A549 (cell line): ENCODE measurements at regions not wholly inside any gene's neighbourhood (a gene's known extent, or its start where the extent isn't known, plus 50 kb on each side); places are given as distances from the start of the nearest gene placed in this dataset.
"Not testable (repeated sequence)": the region's sequence is repeated elsewhere in the genome, so short reads cannot be mapped to it uniquely, and the experiment has no call there.

Experiments
- ATAC-seq, 2 experiments: fragments of 200-7000 bp in 1 of 2; fragments of >200 bp in 1 of 2; cut with Nextera tagmentation in 1 of 2; cut with Tn5 transposase in 1 of 2; 3 replicates each; pipeline versions ENCODE4 v1.8.0 to v1.9.1; 2018 to 2020; ENCODE audit warnings: mild to moderate bottlenecking in 1 of 2, moderate library complexity in 1 of 2
- CTCF ChIA-PET: fragments of 300-600 bp; sonication (Branson Sonifier 250); formaldehyde crosslinking; extraction: SDS; loops from one replicate; lab custom pipeline; 2021; ENCODE audit warnings: antibody characterized with exemption, inconsistent platforms; lab: Yijun Ruan, JAX
- POLR2A ChIA-PET: fragments of 350-600 bp; formaldehyde crosslinking; extraction: SDS; loops from one replicate; lab custom pipeline; 2021; ENCODE audit warnings: antibody characterized with exemption, inconsistent platforms; lab: Yijun Ruan, JAX
- DNase-seq, 2 experiments: peaks; one replicate each; pipeline versions ENCODE4 v3.0.0 to v3.0.0-alpha.2; 2011 to 2016; ENCODE audit warnings: low read depth in 1 of 2, low spot score in 1 of 2
- FAIRE-seq: peaks from 2 replicates; lab custom pipeline; 2011; peaks lifted over from hg19 to GRCh38; lab: Jason Lieb, UNC
- H3K27ac ChIP-seq, 2 experiments: fragments of >200 bp; sonication (Bioruptor Twin); formaldehyde crosslinking; 3 replicates each; pipeline ENCODE4 v1.5.1; 2016 to 2017
- H3K4me1 ChIP-seq: fragments of >200 bp; sonication (Bioruptor Twin); formaldehyde crosslinking; 3 replicates; pipeline ENCODE4 v1.6.1; 2016
- H3K4me2 ChIP-seq: fragments of >200 bp; sonication (Bioruptor Twin); formaldehyde crosslinking; 3 replicates; pipeline ENCODE4 v1.6.1; 2016
- H3K4me3 ChIP-seq: fragments of >200 bp; sonication (Bioruptor Twin); formaldehyde crosslinking; 3 replicates; pipeline ENCODE4 v1.5.1; 2016
- H3K9me3 ChIP-seq: fragments of >200 bp; sonication (Bioruptor Twin); formaldehyde crosslinking; 3 replicates; pipeline ENCODE4 v1.6.1; 2016
- BCL3 ChIP-seq: fragments of >200 bp; sonication (Bioruptor Twin); formaldehyde crosslinking; IDR thresholded peaks from 3 replicates; pipeline ENCODE4 v1.6.1; 2016
- BHLHE40 ChIP-seq: IDR thresholded peaks from 2 replicates; pipeline ENCODE4 v1.6.1; 2012; ENCODE audit warnings: low read depth, low read length, inconsistent platforms
- CBX8 ChIP-seq: fragments of 200-600 bp; sonication (generic); IDR thresholded peaks from 2 replicates; pipeline ENCODE4 v1.6.1; 2016
- CHD2 ChIP-seq: fragments of 150-350 bp; IDR thresholded peaks from 2 replicates; pipeline ENCODE4 v1.6.1; 2014; ENCODE audit warnings: low read length; ENCODE audit not compliant: partially characterized antibody
- E2F6 ChIP-seq: IDR thresholded peaks from 2 replicates; pipeline ENCODE4 v1.6.1; 2012; ENCODE audit warnings: low read depth, borderline replicate concordance
- EHF ChIP-seq: fragments of 250-450 bp; sonication (Bioruptor Pico); IDR thresholded peaks from 2 replicates; pipeline ENCODE4 v1.5.0; 2020; ENCODE audit warnings: mild to moderate bottlenecking
- EHMT2 ChIP-seq: fragments of 200-600 bp; sonication (generic); IDR thresholded peaks from 2 replicates; pipeline ENCODE4 v1.6.1; 2016; ENCODE audit warnings: antibody characterized with exemption, low read depth, mild to moderate bottlenecking, moderate library complexity
- EP300 ChIP-seq, 2 experiments: fragments of >200 bp; sonication (Bioruptor Twin); formaldehyde crosslinking; IDR thresholded peaks; 2 replicates in 1 of 2; 3 replicates in 1 of 2; pipeline ENCODE4 v1.6.1; 2016 to 2017
- GATA3 ChIP-seq: IDR thresholded peaks from 2 replicates; pipeline ENCODE4 v1.6.1; 2012; ENCODE audit warnings: borderline replicate concordance
- HDAC2 ChIP-seq: fragments of 200-600 bp; sonication (generic); IDR thresholded peaks from 2 replicates; pipeline ENCODE4 v1.6.1; 2016
- HOXA7 ChIP-seq: fragments of 250-450 bp; sonication (Bioruptor Pico); IDR thresholded peaks from 2 replicates; pipeline ENCODE4 v1.5.0; 2020; ENCODE audit warnings: mild to moderate bottlenecking, moderate library complexity
- HOXB5 ChIP-seq: fragments of 250-450 bp; sonication (Bioruptor Pico); IDR thresholded peaks from 2 replicates; pipeline ENCODE4 v1.5.0; 2020; ENCODE audit warnings: mild to moderate bottlenecking, moderate library complexity
- KDM5A ChIP-seq: fragments of 200-600 bp; sonication (generic); IDR thresholded peaks from 2 replicates; pipeline ENCODE4 v1.6.1; 2016; ENCODE audit warnings: antibody characterized with exemption, mild to moderate bottlenecking
- MAFK ChIP-seq: fragments of 450-650 bp; IDR thresholded peaks from 2 replicates; pipeline ENCODE4 v1.6.1; 2014; ENCODE audit not compliant: partially characterized antibody
- MAX ChIP-seq: IDR thresholded peaks from 2 replicates; pipeline ENCODE4 v1.6.1; 2012
- MYC ChIP-seq: IDR thresholded peaks from 2 replicates; pipeline ENCODE4 v1.6.1; 2012; ENCODE audit warnings: mild to moderate bottlenecking, inconsistent platforms, low read length, improper control_type of control experiment, borderline replicate concordance
- NFE2L2 ChIP-seq: fragments of 150-350 bp; conservative IDR thresholded peaks from 2 replicates; pipeline ENCODE4 v1.6.1; 2014; ENCODE audit warnings: low read length
- NPAS2 ChIP-seq: fragments of 250-450 bp; sonication (Bioruptor Pico); IDR thresholded peaks from 2 replicates; pipeline ENCODE4 v1.8.0; 2022; ENCODE audit warnings: mild to moderate bottlenecking, moderate library complexity, borderline replicate concordance
- POLR2AphosphoS2 ChIP-seq: conservative IDR thresholded peaks from 2 replicates; pipeline ENCODE4 v1.6.1; 2012; ENCODE audit warnings: low read length, improper control_type of control experiment, inconsistent platforms
- RAD21 ChIP-seq, 2 experiments: fragments of >200 bp in 1 of 2; sonication (Bioruptor Twin) in 1 of 2; formaldehyde crosslinking in 1 of 2; IDR thresholded peaks in 1 of 2; conservative IDR thresholded peaks in 1 of 2; 2 replicates in 1 of 2; 3 replicates in 1 of 2; pipeline ENCODE4 v1.6.1; 2012 to 2018; ENCODE audit warnings: inconsistent platforms in 1 of 2
- RFX5 ChIP-seq: fragments of 450-650 bp; IDR thresholded peaks from 2 replicates; pipeline ENCODE4 v1.7.1; 2014; ENCODE audit warnings: antibody characterized with exemption, mild to moderate bottlenecking, moderate library complexity
- TFCP2L1 ChIP-seq: fragments of 250-450 bp; sonication (Bioruptor Pico); IDR thresholded peaks from 2 replicates; pipeline ENCODE4 v1.5.0; 2021; ENCODE audit warnings: mild to moderate bottlenecking
- TP53 ChIP-seq: fragments of 250-450 bp; sonication (Bioruptor Pico); IDR thresholded peaks from 2 replicates; pipeline ENCODE4 v1.5.0; 2021; ENCODE audit warnings: mild to moderate bottlenecking, moderate library complexity
- ZC3H11A ChIP-seq: fragments of 450-650 bp; IDR thresholded peaks from 2 replicates; pipeline ENCODE4 v1.6.1; 2014; ENCODE audit warnings: antibody characterized with exemption, mild to moderate bottlenecking
- ZNF302 ChIP-seq: fragments of 250-450 bp; sonication (Bioruptor Pico); IDR thresholded peaks from 2 replicates; pipeline ENCODE4 v1.9.0; 2021; ENCODE audit warnings: inconsistent platforms, mild to moderate bottlenecking, moderate library complexity
- ZSCAN20 ChIP-seq: fragments of 250-450 bp; sonication (Bioruptor Pico); IDR thresholded peaks from 2 replicates; pipeline ENCODE4 v1.8.0; 2022; ENCODE audit warnings: mild to moderate bottlenecking, moderate library complexity
- WGBS: methylation state at CpG from one replicate; pipeline ENCODE4 v1.1.6; 2017; ENCODE audit errors: missing lambda C conversion rate; 5-methylcytosine and 5-hydroxymethylcytosine counted together
- TF ChIP-seq, protein P1 (sequence below): fragments of 450-650 bp; IDR thresholded peaks from 2 replicates; pipeline ENCODE4 v1.6.1; 2014; ENCODE audit warnings: antibody characterized with exemption
- TF ChIP-seq, protein P2 (sequence below): IDR thresholded peaks from 2 replicates; pipeline ENCODE4 v1.6.1; 2012

DNA sequence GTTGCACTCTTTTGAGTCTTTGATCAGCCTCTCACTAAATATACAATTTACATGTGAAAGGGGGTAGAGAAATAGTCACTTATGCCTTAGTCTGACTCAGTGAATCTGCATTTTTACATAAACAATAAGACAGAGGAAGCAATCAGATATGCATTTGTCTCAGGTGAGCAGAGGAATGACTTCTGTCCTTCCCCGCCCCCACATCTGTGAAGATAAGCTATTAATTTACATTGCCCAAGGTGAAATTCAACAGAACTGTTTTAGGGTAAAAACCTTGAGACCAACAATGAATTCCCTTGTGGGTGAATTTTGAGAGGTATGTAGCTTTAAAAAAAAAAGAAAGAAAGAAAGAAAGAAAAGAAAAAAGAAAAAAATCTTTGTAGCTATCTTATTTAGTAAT, 1302.9 kb upstream of the ACVR2A start:
- Histone ChIP-seq H3K9me3 (no peaks in the 10 kb centered on the region), H3K4me1 (no peaks in the 10 kb centered on the region), H3K4me3 (no peak overlapping the region), H3K4me2 (no peak overlapping the region), H3K27ac (no peak overlapping the region)
- TF ChIP-seq RFX5, result no peak
- TF ChIP-seq, protein P1, sequence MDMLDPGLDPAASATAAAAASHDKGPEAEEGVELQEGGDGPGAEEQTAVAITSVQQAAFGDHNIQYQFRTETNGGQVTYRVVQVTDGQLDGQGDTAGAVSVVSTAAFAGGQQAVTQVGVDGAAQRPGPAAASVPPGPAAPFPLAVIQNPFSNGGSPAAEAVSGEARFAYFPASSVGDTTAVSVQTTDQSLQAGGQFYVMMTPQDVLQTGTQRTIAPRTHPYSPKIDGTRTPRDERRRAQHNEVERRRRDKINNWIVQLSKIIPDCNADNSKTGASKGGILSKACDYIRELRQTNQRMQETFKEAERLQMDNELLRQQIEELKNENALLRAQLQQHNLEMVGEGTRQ, result no peak
- TF ChIP-seq HOXA7 (CRISPR knock-in tag), result no peak
- TF ChIP-seq NPAS2, result no peak
- TF ChIP-seq TFCP2L1 (CRISPR knock-in tag), result no peak
- no peak for TF ChIP-seq EP300 (IDR thresholded peaks at IDR 0.05)
- no peak for TF ChIP-seq BHLHE40
- TF ChIP-seq E2F6, result no peak
- no peak for TF ChIP-seq HOXB5 (CRISPR knock-in tag)
- ChIA-PET CTCF (interaction anchor here (0.6 kb wide), 1 partner anchor 469 kb away, joined by 3 read pairs; no protein-coding TSS in a partner anchor), POLR2A (no interaction called here)
- 69% methylated on average over 1 of the region's 1 CpG for WGBS
- no peak for FAIRE-seq
- DNase-seq, result no peak
- no peak for ATAC-seq

DNA sequence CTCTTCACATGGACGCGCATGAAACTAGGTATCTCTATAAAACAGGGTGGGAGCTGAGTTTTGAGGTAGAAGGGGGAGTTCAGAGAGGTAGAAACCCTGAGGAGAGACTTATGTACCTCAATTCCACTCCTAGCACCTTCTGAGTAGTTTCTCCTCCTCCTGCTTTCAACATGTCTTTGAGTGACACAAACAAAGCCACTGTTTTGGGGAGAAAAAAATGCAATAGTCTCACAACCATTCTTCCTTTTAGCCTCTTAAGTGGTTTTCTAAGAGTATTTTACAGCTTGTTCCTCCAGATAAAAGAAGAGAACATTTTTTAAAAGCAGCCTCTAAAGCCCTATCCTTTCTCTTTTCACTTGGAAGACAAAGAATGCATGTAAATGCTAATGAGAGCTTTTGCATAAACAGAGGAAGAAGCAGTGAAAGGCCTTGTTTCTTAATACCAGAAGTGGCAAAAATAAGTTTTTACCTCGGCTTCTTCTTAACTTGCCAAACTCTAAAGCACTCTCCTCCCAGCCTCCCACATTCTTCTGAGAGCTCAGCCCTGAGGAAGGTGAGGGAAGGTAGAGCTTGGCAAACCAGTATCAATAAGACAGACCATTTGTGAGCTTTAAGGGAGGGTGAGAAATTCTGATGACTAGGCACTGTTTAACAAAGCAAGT, 1304.4 kb upstream of the ACVR2A start:
- Histone ChIP-seq H3K4me2 (no peak overlapping the region), H3K27ac (no peak overlapping the region), H3K9me3 (no peaks in the 10 kb centered on the region), H3K4me3 (no peak overlapping the region), H3K4me1 (no peaks in the 10 kb centered on the region)
- POLR2A ChIA-PET, result interaction anchor here (0.6 kb wide), 1 partner anchor 7 kb away, joined by 5 read pairs; no protein-coding TSS in a partner anchor
- no peak for ATAC-seq
- CTCF ChIA-PET, result interaction anchor here (1.3 kb wide), 1 partner anchor 17 kb away, joined by 3 read pairs; no protein-coding TSS in a partner anchor
- 91% methylated on average over 3 of the region's 3 CpGs for WGBS
- no peak for DNase-seq
- FAIRE-seq, result no peak
- no peak for TF ChIP-seq GATA3
- TF ChIP-seq MAFK, result peak; percentile 29
- no peak for TF ChIP-seq MYC

DNA sequence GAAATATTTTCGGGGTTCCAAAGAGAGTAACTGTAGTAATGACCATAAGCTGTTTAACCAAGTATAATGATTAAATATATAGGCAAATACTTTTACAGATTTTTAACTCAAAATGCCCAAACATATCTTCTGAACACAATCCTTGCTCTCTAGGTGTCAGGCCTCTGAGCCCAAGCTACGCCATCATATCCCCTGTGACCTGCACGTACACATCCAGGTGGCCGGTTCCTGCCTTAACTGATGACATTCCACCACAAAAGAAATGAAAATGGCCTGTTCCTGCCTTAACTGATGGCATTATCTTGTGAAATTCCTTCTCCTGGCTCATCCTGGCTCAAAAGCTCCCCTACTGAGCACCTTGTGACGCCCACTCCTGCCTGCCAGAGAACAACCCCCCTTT, 1305.1 kb upstream of the ACVR2A start:
- CTCF ChIA-PET, H3K9me3 ChIP-seq, H3K4me2 ChIP-seq, H3K27ac ChIP-seq, DNase-seq, POLR2A ChIA-PET, ATAC-seq, FAIRE-seq, H3K4me3 ChIP-seq, H3K4me1 ChIP-seq: not testable (repeated sequence)
- 61% methylated on average over 5 of the region's 5 CpGs for WGBS

GRCh38 chr2:146537477-146537876, 1307.4 kb upstream of the ACVR2A start:
- Histone ChIP-seq H3K27ac (no peak overlapping the region), H3K4me3 (no peak overlapping the region), H3K4me1 (no peaks in the 10 kb centered on the region), H3K4me2 (no peak overlapping the region), H3K9me3 (no peaks in the 10 kb centered on the region)
- no peak for TF ChIP-seq BCL3
- TF ChIP-seq NFE2L2, result no peak
- no peak for TF ChIP-seq BHLHE40
- TF ChIP-seq HDAC2, result no peak
- no peak for TF ChIP-seq CBX8
- TF ChIP-seq ZNF302, result no peak
- TF ChIP-seq EHMT2, result no peak
- no peak for TF ChIP-seq ZC3H11A
- no peak for TF ChIP-seq RAD21 (conservative IDR thresholded peaks at IDR 0.05 in 1 of 2, IDR thresholded peaks at IDR 0.05 in 1 of 2)
- no peak for TF ChIP-seq TP53 (CRISPR knock-in tag)
- TF ChIP-seq ZSCAN20 (CRISPR knock-in tag), result no peak
- no peak for TF ChIP-seq EP300 (IDR thresholded peaks at IDR 0.05)
- no peak for TF ChIP-seq GATA3
- no peak for TF ChIP-seq MAX
- no peak for TF ChIP-seq EHF (CRISPR knock-in tag)
- TF ChIP-seq, protein P2, sequence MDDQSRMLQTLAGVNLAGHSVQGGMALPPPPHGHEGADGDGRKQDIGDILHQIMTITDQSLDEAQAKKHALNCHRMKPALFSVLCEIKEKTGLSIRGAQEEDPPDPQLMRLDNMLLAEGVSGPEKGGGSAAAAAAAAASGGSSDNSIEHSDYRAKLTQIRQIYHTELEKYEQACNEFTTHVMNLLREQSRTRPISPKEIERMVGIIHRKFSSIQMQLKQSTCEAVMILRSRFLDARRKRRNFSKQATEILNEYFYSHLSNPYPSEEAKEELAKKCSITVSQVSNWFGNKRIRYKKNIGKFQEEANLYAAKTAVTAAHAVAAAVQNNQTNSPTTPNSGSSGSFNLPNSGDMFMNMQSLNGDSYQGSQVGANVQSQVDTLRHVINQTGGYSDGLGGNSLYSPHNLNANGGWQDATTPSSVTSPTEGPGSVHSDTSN, result no peak
- no peak for TF ChIP-seq KDM5A
- no peak for TF ChIP-seq POLR2AphosphoS2
- TF ChIP-seq CHD2, result no peak
- ATAC-seq, result no peak
- no peak for DNase-seq
- 94% methylated on average over 2 of the region's 2 CpGs for WGBS
- no peak for FAIRE-seq
- CTCF ChIA-PET, result no interaction called here
- POLR2A ChIA-PET, result no interaction called here
